Osteoblast (primary cell): ENCODE measurements at regions not wholly inside any gene's neighbourhood (a gene's known extent, or its start where the extent isn't known, plus 50 kb on each side); places are given as distances from the start of the nearest gene placed in this dataset.

Experiments
- DNase-seq: peaks from one replicate; pipeline ENCODE4 v3.0.0; 2011; ENCODE audit warnings: low spot score, mixed read lengths; ENCODE audit not compliant: insufficient read length; ENCODE audit errors: missing footprints
- H2AFZ ChIP-seq: 2 replicates; pipeline ENCODE4 v1.6.0; 2011; ENCODE audit warnings: mild to moderate bottlenecking, low read length
- H3K27ac ChIP-seq: 2 replicates; pipeline ENCODE4 v1.5.1; 2011; ENCODE audit warnings: mild to moderate bottlenecking, low read depth, low read length, moderate library complexity
- H3K27me3 ChIP-seq: 2 replicates; pipeline ENCODE4 v1.6.0; 2012; ENCODE audit warnings: mild to moderate bottlenecking, control low read depth, inconsistent platforms, low read length, moderate library complexity; ENCODE audit not compliant: insufficient read depth
- H3K36me3 ChIP-seq: 2 replicates; pipeline ENCODE4 v1.5.1; 2011; ENCODE audit warnings: mild to moderate bottlenecking, low read length, control low read depth, moderate library complexity; ENCODE audit not compliant: insufficient read depth
- H3K4me1 ChIP-seq: 2 replicates; pipeline ENCODE4 v1.5.1; 2011; ENCODE audit warnings: mild to moderate bottlenecking, low read length, control low read depth, moderate library complexity; ENCODE audit not compliant: insufficient read depth
- H3K4me2 ChIP-seq: 2 replicates; pipeline ENCODE4 v1.6.0; 2011; ENCODE audit warnings: mild to moderate bottlenecking, low read length; ENCODE audit not compliant: insufficient read depth
- H3K4me3 ChIP-seq: fragments of 200-600 bp; sonication (generic); 3 replicates; pipeline ENCODE4 v1.5.1; 2012; ENCODE audit warnings: mild to moderate bottlenecking, low read length, inconsistent platforms; ENCODE audit not compliant: insufficient read depth
- H3K79me2 ChIP-seq: 2 replicates; pipeline ENCODE4 v1.6.0; 2012; ENCODE audit warnings: mild to moderate bottlenecking, low read length, control low read depth, inconsistent platforms; ENCODE audit not compliant: insufficient read depth
- H3K9me3 ChIP-seq: 2 replicates; pipeline ENCODE4 v1.5.1; 2011; ENCODE audit warnings: low read depth, low read length, control low read depth
- H4K20me1 ChIP-seq: 2 replicates; pipeline ENCODE4 v1.6.0; 2012; ENCODE audit warnings: mild to moderate bottlenecking, low read length, control low read depth; ENCODE audit not compliant: insufficient read depth
- CTCF ChIP-seq: IDR thresholded peaks from 2 replicates; pipeline ENCODE4 v1.5.1; 2011; ENCODE audit warnings: mild to moderate bottlenecking, low read depth, low read length, moderate library complexity; ENCODE audit errors: extremely low read depth

- H3K4me2 ChIP-seq: no peak overlapping the region
- TF ChIP-seq CTCF: no peak
- H3K27ac ChIP-seq: no peak overlapping the region
- H3K4me1 ChIP-seq: no peaks in the 10 kb centered on the region
- DNase-seq: no peak
- no peak overlapping the region for H2AFZ ChIP-seq
- no peaks in the 10 kb centered on the region for H3K36me3 ChIP-seq
- no peaks in the 10 kb centered on the region for H4K20me1 ChIP-seq
- no peak overlapping the region for H3K4me3 ChIP-seq
- no peaks in the 10 kb centered on the region for H3K27me3 ChIP-seq
- peaks cover 2% of the 10 kb centered on the region for H3K9me3 ChIP-seq
- H3K79me2 ChIP-seq: no peaks in the 10 kb centered on the region
These were observed 1564.1 kb upstream of the DDX18 start for GRCh38 chr2:116250376-116250775.

- Histone ChIP-seq H3K27me3 (no peaks in the 10 kb centered on the region), H4K20me1 (no peaks in the 10 kb centered on the region), H3K4me2 (no peak overlapping the region), H3K9me3 (peaks cover 4% of the 10 kb centered on the region), H3K36me3 (no peaks in the 10 kb centered on the region), H3K4me1 (no peaks in the 10 kb centered on the region), H3K79me2 (no peaks in the 10 kb centered on the region), H2AFZ (no peak overlapping the region), H3K27ac (no peak overlapping the region), H3K4me3 (no peak overlapping the region)
- TF ChIP-seq CTCF: no peak
- no peak for DNase-seq
These were observed 1549.6 kb upstream of the DDX18 start for GRCh38 chr2:116264872-116265271.

DNA sequence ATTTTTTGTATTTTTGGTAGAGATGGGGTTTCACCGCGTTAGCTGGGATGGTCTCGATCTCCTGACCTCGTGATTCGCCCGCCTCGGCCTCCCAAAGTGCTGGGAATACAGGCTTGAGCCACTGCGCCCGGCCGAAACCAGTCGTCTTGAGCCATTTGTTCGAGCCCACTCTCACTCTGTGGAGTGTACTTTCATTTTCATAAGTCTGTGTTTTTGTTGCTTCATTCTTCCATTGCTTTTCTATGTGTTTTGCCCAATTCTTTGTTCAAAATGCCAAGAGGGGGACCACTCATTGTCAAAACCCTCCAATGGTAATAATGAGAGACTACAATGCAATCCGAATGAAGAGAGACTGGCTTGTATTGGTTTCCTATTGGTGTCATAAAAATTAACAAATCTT is 1545.5 kb upstream of the DDX18 start:
- no peak for TF ChIP-seq CTCF
- no peak overlapping the region for H3K4me3 ChIP-seq
- no peak overlapping the region for H3K27ac ChIP-seq
- no peak overlapping the region for H2AFZ ChIP-seq
- DNase-seq: no peak
- no peak overlapping the region for H3K4me2 ChIP-seq
- H3K9me3 ChIP-seq: no peaks in the 10 kb centered on the region
- H3K27me3 ChIP-seq: no peaks in the 10 kb centered on the region
- no peaks in the 10 kb centered on the region for H3K79me2 ChIP-seq
- no peaks in the 10 kb centered on the region for H4K20me1 ChIP-seq
- no peaks in the 10 kb centered on the region for H3K36me3 ChIP-seq
- no peaks in the 10 kb centered on the region for H3K4me1 ChIP-seq

DNA sequence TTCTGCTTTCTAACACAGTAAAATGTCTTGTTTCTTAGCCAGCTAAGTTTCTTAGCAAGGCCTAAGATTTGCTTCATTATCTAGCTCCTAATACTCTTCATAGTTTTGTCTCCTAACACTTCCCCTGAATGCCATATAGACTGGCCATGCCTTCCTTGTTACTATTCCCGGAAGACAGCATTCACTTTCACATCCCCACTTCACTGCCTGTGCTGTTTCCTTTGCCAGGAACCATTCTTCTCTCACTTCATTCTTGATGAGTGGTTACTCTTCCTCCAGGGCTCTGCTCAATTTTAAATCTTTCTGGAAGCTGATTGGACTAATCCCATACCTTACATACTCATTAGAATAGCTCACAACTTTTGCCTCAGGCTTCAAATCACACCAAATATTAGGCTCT is 1510.2 kb upstream of the DDX18 start:
- no peak for TF ChIP-seq CTCF
- no peak for DNase-seq
- Histone ChIP-seq H3K4me3 (no peak overlapping the region), H3K4me1 (no peaks in the 10 kb centered on the region), H3K4me2 (no peak overlapping the region), H3K9me3 (peaks cover 2% of the 10 kb centered on the region), H3K36me3 (no peaks in the 10 kb centered on the region), H3K27ac (no peak overlapping the region), H2AFZ (no peak overlapping the region), H3K27me3 (no peaks in the 10 kb centered on the region), H3K79me2 (no peaks in the 10 kb centered on the region), H4K20me1 (no peaks in the 10 kb centered on the region)
